Astrocyte (in vitro differentiated cells and primary cell): ENCODE measurements at regions not wholly inside any gene's neighbourhood (a gene's known extent, or its start where the extent isn't known, plus 50 kb on each side); places are given as distances from the start of the nearest gene placed in this dataset.

Source experiments
- EZH2 ChIP-seq: IDR thresholded peaks from 2 replicates; pipeline ENCODE4 v1.6.1; 2012; ENCODE audit warnings: mild to moderate bottlenecking, low read length, inconsistent platforms; ENCODE audit not compliant: insufficient read depth
- TF ChIP-seq, protein P1 (sequence below): IDR thresholded peaks from 2 replicates; pipeline ENCODE4 v1.5.1; 2011; ENCODE audit warnings: low read depth, mild to moderate bottlenecking, inconsistent platforms, low read length, moderate library complexity; ENCODE audit not compliant: insufficient read depth

- TF ChIP-seq, protein P1, sequence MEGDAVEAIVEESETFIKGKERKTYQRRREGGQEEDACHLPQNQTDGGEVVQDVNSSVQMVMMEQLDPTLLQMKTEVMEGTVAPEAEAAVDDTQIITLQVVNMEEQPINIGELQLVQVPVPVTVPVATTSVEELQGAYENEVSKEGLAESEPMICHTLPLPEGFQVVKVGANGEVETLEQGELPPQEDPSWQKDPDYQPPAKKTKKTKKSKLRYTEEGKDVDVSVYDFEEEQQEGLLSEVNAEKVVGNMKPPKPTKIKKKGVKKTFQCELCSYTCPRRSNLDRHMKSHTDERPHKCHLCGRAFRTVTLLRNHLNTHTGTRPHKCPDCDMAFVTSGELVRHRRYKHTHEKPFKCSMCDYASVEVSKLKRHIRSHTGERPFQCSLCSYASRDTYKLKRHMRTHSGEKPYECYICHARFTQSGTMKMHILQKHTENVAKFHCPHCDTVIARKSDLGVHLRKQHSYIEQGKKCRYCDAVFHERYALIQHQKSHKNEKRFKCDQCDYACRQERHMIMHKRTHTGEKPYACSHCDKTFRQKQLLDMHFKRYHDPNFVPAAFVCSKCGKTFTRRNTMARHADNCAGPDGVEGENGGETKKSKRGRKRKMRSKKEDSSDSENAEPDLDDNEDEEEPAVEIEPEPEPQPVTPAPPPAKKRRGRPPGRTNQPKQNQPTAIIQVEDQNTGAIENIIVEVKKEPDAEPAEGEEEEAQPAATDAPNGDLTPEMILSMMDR = no peak
- TF ChIP-seq EZH2 = no peak
These were observed 884.7 kb downstream of the BRD1 start for GRCh38 chr22:48942698-48943566.
